HG03520 (cell line): ENCODE measurements at regions not wholly inside any gene's neighbourhood (a gene's known extent, or its start where the extent isn't known, plus 50 kb on each side); places are given as distances from the start of the nearest gene placed in this dataset.
A peak's percentile ranks its signal among the peaks of the same experiment; 100 is the strongest.
"Not testable (repeated sequence)": the region's sequence is repeated elsewhere in the genome, so short reads cannot be mapped to it uniquely, and the experiment has no call there.

ENCODE experiments used
- ATAC-seq: cut with Tn5 transposase; IDR thresholded peaks from one replicate; pipeline ENCODE4 v1.9.1; 2021; ENCODE audit warnings: mild to moderate bottlenecking, moderate library complexity; ENCODE audit not compliant: unreplicated experiment

DNA sequence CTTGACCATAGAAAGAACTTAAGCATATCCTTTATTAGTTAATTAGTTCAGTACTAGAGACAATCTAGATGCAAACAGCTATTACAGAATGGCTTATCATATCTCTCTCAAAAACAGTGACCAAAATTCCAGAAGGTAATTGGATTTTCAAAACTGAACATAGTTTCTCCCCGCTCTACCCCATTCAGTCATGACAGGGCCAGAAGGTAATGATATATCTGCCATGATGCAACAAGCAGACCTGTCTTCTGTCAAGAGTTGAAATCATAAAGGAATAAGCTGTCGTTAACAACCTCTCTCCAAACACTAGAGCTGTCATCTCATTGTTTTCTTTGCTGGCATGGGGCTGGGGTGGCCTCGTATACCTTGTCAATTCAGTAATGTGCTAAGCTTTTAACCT is 200.5 kb upstream of the POU5F2 start:
- no peak for ATAC-seq

DNA sequence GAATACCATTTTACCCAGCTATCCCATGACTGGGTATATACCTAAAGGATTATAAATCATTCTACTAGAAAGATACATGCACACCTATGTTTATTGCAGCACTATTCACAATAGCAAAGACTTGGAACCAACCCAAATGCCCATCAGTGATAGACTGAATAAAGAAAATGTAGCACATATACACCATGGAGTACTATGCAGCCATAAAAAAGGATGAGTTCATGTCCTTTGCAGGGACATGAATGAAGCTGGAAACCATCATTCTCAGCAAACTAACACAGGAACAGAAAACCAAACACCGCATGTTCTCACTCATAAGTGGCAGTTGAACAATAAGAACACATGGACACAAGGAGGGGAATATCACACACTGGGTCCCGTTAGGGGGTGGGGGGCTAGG is 191.9 kb upstream of the POU5F2 start:
- ATAC-seq, result not testable (repeated sequence)

DNA sequence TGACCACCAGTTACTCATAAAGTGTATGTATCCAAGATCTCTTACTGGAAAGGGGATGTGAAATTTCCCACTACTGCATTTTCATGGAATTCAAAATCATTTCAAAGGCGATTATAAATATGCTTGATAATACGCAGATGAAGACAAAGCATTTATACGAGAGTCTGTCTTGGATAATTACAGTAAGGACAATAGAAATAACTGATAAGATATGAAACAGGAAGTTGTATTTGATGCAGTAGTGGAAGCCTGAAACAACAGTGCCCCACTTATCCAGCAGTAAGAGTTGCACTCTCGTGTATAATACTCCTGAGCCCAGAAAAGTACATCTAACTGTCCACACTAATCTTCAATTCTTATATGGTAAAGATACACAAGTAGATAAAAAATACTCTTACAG is 188.7 kb upstream of the POU5F2 start:
- ATAC-seq, result no peak

DNA sequence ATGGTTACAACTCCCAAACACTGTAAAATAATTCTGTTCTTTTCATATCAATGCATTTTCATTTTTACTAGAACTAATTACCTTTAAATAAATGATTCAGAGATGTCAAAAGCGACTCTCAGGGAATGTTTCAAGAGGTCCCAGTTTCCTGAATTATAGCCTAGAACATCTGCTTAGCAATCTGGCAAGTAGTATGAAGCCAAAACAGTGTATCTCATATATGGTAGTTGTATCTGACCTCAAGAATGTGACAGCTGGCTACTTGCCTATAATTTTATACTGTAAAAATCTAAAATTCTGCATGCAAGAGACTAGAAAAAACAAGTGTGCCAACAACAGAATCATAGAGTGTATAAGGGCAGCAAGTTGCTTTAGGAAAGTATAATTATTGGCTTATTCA is 187.7 kb upstream of the POU5F2 start:
- no peak for ATAC-seq

DNA sequence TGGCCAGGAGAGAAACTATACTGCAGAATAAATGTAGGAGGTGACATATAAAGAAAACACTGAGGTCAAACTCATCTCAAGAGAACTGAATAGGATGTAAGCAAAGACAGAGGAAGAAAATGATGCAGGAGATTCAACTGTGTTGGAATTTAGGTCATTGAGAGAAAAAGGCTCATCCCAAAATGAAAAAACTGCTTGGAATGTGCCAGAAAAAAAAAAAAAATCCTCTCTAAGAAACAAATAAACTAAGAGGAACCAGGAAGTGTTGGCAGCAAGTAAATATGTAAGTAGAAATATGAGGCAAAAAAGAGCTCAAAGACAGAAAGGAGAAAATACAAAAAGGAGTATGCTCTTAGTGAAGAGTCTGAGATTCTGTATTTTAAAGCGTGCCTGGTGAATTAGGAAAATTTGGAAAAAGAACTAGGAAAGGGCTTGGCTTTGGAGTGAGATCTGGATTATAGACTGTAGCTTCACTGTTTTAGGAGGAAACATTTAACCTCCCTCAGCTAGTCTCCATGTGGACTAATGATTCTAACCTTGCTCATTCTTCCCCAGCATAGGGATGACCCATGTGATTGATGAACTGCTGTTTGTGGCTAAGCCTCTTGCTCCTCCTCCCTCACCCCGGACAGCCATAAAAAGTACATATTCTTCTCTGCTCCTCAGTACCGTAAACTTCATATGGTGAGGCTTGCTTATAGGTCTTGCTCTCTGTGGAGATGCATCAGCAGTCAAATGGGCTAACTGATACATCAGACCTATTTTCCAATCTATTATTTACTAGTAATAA is 185.6 kb upstream of the POU5F2 start:
- no peak for ATAC-seq

DNA sequence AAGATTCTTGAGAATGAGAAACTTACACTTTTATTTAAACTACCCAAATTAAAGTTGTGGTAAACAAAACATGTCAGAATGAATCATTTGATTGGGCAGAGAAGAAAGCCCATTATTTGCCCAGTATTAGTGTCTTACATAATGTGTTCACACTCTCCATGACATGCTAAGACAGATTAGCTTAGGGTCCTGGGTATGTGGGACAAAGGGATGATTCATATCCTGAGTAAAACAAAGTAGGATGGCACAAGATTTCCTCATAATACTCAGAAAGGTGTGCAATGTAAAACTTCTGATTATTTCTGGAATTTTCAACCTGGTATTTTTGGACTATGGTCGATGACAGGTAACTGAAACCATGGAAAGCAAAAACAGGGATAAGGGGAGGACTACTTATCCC is 183.9 kb upstream of the POU5F2 start:
- no peak for ATAC-seq

DNA sequence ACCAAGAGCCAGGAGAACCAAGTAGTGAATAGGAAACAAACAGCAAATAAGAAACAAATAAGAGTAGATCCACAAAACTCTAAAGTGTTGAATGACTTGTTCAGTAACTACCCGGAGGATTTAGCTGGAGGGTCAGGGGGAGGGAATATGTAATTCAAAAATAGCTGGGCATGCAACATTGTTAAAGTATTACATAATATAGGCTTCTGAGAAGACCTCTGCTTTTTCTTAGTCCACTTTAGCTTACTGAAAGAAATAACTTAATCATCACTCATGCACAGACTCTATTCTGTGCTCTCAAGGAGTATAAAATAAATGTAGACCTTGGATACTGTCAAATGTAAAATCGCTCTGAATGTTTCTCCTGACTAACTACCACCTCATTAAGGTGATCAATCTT is 183.2 kb upstream of the POU5F2 start:
- no peak for ATAC-seq

DNA sequence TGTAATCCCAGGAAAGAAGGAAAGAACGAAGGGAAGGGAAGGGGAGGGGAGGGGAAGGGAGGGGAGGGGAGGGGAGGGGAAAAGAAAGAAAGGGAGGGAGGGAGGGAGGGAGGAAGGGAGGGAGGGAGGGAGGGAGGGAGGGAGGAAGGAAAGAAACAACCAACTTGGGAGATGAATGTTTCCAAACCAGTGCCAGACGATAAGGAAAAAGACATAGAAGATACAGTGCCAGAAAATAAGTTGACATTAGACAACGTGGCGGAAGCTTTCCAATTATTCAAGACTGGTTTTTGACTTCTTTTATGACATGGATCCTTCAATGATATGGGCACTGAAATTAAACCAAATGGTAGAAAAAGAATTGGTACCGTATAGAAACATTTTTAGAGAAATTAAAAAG is 181.2 kb upstream of the POU5F2 start:
- ATAC-seq, result no peak

DNA sequence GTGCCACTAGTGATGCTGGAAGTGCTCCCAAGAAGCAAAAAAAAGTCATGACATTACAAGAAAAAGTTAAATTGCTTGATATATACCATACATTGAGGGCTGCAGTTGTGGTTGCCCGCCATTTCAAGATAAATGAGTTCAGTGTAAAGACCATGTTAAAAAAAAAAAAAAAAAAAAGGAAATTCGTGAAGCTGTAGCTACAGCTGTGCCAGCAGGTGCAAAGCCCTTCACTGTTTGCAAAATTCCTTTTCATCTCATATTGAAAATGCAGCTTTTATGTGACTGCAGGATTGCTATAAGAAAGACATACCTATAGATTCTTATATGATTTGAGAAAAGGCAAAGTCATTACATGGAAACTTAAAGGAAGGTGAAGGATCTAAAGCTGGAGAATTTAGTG is 179.6 kb upstream of the POU5F2 start:
- no peak for ATAC-seq

DNA sequence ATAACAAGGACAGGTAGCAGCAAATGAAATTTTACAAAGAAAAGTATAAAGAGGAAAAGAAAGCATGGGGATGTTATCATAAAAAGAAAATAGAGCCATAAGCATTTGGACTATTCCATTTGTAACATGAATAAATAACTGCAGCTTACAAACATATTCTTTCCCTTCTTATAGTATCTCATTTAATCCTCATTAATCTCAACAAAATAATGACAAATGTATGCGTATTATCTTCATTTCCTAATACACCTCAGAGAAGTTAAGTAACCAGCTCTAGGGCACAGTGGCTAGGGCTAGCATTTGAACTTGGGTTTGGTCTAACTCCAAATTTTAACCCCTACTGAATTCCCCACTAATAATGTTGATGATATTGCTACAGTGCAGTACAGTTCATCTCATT is 175.5 kb upstream of the POU5F2 start:
- no peak for ATAC-seq

DNA sequence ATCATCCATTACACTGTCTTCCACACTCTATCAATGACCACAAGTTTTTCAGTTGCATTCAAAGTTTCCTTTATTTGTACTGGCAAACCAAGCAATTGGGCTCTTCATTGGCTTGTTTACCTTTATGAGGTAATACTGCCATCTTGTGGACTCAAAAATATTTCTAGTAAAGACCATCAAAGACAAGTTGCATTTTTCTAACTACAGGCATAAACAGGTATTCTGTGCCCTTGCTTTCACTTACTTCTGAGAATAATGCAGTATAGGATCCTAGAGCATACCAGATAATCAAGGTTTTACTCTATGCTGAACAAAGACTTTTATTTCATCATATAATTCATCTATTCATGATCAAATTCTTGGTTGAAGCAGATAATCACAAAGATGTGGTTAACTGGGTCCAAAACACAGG is 173.7 kb upstream of the POU5F2 start:
- no peak for ATAC-seq

DNA sequence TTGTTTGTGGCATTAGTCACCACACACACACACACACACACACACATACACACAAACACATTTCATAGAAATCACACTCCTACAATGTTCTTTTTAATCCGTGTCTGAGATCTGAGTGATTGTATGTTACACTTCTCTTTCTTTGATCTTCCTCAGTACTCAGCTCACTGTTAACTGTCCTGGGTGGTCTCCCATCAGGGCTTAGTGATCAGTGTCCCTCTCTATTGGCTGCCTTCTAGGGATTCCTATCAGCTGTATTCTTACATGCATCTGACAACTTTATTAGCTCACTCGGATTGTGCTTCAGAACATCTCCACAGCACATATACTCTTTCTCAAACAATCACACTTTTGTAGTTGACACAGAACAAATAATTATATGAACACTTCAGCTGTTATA is 170.2 kb upstream of the POU5F2 start:
- ATAC-seq, result no peak

DNA sequence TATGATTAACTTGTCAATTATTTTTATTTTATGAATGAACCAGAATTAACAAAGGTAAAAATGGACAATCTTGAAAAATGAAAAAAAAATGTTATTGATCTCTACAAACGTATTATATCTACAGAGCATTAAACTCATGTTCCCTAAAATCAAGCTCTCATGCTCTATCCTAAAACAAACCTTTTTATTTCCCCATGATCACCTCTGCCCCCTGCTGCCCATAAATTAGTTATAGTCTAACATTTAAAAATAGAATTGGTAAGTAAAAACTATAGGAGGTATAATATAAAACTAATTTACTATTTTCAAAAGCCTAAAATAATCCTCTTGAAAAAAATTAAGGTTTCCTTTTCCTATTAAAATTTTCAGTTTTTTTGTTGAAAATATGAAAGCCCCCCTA is 168.0 kb upstream of the POU5F2 start:
- ATAC-seq, result no peak

DNA sequence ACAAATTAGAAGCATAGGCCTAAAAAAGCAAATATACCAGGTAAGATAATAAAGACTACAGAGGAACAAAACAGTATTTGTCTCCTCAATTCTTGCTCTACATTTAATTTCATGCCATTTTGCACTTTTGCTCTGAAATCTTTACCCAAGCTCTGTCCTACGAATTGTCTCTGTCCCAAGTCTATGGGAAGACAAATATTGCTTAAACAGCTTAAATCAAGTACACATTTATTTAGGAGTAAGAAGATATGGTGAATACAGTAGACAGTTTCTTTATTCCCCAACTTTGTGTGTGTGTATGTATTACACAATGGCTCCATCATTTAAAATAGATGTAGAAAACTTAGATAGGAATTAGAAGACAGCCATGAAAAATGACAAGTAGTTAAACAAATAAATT is 163.5 kb upstream of the POU5F2 start:
- no peak for ATAC-seq

DNA sequence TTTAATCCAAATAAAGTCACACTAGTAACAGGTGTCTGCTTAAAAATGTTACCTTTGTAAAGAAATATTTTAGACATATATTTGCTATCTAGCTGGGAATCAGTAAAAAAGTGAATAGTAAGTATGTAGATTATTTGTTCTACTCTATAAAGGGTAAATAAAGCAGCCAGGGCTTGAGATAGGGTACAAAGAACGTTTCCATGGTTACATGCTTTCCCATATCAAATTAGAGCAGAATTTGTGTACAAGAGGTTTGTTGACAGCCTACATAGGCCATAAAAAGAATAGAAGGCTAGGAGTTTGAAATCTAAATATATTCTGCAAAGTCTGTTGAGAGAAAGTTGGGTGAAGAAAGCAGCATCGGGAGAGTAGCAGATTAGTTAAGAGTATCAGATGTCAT is 160.9 kb upstream of the POU5F2 start:
- ATAC-seq, result no peak

DNA sequence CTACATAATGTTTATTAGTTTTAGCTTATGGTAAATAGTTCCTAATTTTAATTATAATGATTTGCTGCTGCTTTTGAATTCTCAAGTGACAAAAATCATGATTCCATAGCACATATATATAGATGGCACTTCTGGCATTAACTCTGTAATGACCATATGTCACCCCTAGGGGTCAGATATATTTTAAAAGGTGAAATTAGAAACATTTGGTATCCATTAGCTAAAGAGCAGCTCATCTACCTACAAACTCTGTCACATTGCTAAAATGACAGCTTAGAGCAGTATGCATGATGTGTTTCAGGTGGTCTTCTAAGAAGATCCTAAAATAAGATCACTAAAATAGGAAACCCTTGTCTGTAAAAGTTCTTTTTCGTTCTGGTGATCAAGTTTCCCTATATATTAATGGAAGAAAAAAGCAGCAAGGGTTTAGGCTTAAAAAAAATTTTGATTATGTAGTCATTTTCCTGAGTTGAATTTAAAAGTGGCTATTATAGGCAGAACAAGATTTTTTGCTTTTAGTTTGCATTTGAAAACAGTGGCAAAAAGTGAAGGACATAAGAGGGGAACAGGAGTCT is 157.7 kb upstream of the POU5F2 start:
- ATAC-seq, result peak; percentile 94

DNA sequence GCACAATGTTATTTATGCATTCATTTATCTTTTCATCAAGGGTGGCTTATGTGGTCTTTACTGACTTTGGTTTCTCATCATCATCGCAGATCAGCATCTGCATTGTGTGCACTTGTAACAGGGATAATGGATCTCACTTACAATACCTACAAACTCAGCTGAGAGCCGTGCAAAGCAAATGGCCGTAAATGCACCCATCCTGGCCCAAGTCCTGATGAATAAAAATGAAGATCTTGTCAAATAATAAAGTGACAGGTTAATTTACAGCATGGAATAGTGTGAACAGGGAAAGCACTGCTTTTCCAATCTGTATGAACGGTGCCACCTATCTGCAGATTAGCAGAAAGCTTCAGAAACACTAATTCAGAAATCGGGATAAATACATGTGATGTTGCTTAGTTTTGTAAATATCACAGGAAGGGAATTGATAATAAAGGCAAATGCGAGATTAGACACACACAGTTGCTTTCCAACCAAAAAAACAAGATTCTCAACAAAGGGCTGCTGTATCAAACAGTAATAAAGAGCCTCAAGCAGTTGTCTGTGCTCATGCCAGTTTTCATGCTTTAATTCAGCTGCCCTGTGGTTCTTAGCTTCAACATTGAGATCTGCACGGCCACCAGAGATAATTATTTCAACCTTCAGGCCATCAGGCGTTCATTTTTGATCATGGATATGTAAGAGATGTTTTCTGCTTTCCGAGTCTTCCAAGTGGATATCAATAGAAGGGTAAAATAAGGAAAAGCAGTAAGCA is 153.4 kb upstream of the POU5F2 start:
- no peak for ATAC-seq

DNA sequence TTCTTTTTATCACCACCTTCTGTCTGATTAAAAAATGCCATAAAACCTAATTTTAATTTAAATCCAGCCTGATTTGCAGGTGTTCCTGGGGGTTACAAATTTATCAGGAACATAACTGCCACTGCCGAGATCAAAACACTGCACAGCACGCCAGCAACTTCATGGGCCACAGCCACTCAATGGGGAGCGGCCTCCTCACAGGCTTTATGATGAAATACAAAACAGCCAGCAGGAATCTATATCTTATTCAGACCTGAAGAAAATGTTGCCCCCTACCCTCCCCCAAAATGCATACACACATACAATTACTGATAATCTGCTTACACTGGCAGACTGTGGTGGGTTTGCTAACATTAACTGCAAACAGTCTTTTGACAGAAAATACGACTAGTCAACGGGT is 151.7 kb upstream of the POU5F2 start:
- no peak for ATAC-seq

DNA sequence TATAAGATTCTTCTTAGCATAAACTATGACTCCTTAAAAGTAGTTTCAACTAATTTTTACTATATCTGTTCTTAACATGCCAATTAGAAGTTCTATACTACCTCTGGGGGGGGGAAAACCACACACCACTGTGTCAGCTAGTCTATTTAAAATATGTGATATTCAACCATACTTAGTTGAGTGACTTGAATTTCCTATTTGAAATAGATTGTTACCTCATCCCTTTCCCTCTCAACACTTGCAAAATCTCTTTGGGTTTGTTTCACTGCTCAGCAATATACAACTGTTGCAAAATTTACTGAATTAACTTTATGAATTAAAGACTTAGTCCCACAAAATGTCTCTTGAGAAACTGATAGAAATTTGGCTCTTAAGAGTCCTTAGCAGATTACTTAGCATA is 151.1 kb upstream of the POU5F2 start:
- ATAC-seq, result no peak

DNA sequence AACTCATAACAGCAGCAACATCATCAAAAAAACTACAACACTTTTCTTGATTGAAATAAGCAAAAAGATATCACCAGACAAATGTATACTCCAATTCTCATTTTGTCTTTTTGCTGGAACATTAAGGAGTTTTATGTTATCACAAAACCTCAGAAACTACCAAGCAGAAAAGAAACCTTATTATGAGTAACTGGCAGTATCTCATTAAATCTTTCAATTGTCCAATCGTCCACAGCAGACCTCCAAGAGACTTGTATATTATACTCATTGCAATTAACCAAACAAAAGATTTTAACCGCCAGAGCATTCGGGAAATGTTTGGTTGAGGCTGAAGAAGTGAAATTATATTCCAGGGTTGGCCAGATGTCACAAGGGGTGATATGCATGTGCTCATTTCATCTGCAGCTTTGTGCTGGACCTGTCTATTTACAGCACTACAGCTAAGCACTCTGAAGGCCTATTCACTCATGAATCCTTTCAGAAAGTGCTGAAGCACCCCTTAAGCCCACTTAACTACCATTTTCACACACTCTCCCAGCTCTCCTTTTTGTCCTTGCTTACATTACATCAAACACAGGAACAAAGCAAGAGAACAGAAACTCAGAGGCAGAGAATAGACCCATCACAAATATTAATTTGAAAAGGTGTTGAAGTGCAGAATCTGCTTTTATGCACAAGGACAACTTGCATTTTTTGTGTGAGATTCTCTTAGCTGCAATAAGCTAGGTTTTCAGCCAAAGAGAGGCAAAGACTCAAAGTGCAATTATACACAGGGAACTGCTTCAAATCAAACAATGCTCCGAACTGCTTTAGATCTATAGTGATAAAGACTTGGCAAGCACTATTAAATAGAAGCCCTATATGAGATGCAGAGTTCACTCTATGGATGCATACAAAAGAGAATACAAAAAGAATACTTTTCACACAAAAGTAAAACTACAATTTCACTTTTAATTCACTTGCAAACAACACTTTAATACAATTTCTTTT is 150.4 kb upstream of the POU5F2 start:
- ATAC-seq, result no peak

DNA sequence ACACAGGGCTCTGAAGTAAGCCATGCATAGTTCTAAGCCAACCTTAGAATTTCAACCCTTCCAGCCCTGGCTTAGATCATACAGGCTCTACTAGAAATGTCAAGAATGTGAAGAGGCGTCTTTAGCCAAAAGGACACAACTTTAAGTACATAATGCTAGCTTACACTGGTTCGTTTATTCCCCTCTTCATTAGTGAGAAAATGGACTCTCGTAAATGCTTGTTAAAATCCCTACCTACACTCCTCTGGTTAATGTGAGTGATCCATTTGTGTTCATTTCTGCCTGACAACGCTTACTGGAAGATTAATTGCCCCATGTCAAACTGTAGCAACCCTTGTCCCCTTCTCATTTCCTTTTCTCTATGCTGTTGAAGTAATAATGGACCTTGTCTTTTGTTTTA is 149.3 kb upstream of the POU5F2 start:
- ATAC-seq, result no peak
